Liver (tissue), 7 donors: ENCODE measurements at regions not wholly inside any gene's neighbourhood (a gene's known extent, or its start where the extent isn't known, plus 50 kb on each side); places are given as distances from the start of the nearest gene placed in this dataset.

Experiments
- DNase-seq: peaks from one replicate; pipeline ENCODE4 v3.0.0-alpha.2; 2017; ENCODE audit warnings: low spot score
- H3K27ac ChIP-seq, 2 donors: one replicate each; pipeline ENCODE4 v1.7.0; 2013; ENCODE audit warnings: inconsistent platforms in 2 of 2, low read length in 2 of 2, control low read depth in 1 of 2, low read depth in 1 of 2, mild to moderate bottlenecking in 1 of 2
- H3K27me3 ChIP-seq, 4 donors: one replicate each; pipeline versions ENCODE4 v1.6.1 to v1.7.0; 2013; ENCODE audit warnings: low read length in 3 of 4, inconsistent platforms in 1 of 4, mild to moderate bottlenecking in 1 of 4, moderate library complexity in 1 of 4; ENCODE audit not compliant: control insufficient read depth in 4 of 4, insufficient read depth in 4 of 4
- H3K36me3 ChIP-seq, 4 donors: one replicate each; pipeline versions ENCODE4 v1.6.1 to v1.7.0; 2013; ENCODE audit warnings: low read length in 3 of 4, mild to moderate bottlenecking in 3 of 4, low read depth in 1 of 4, moderate library complexity in 1 of 4; ENCODE audit not compliant: control insufficient read depth in 4 of 4, insufficient read depth in 3 of 4
- H3K4me1 ChIP-seq, 4 donors: one replicate each; pipeline versions ENCODE4 v1.6.1 to v1.7.0; 2013; ENCODE audit warnings: low read length in 3 of 4, mild to moderate bottlenecking in 3 of 4, moderate library complexity in 1 of 4; ENCODE audit not compliant: control insufficient read depth in 4 of 4, insufficient read depth in 4 of 4
- H3K4me3 ChIP-seq, 3 donors: one replicate each; pipeline versions ENCODE4 v1.6.1 to v1.7.0; 2013; ENCODE audit warnings: low read length in 3 of 3, control low read depth in 1 of 3, low read depth in 1 of 3, mild to moderate bottlenecking in 1 of 3
- H3K9ac ChIP-seq, 2 donors: one replicate each; pipeline ENCODE4 v1.7.0; 2013; ENCODE audit warnings: low read length in 2 of 2, mild to moderate bottlenecking in 2 of 2, moderate library complexity in 2 of 2, control low read depth in 1 of 2, low read depth in 1 of 2
- H3K9me3 ChIP-seq, 4 donors: one replicate each; pipeline versions ENCODE4 v1.6.1 to v1.7.0; 2013; ENCODE audit warnings: low read length in 3 of 4; ENCODE audit not compliant: control insufficient read depth in 4 of 4
- ATF3 ChIP-seq: IDR thresholded peaks from 2 replicates; pipeline ENCODE4 v1.6.1; 2016; ENCODE audit warnings: antibody characterized with exemption
- EGR1 ChIP-seq, 2 donors: IDR thresholded peaks; 2 replicates each; pipeline ENCODE4 v1.6.1; 2016 to 2018; ENCODE audit warnings: antibody characterized with exemption in 2 of 2, low read depth in 2 of 2
- FOXA1 ChIP-seq: IDR thresholded peaks from 2 replicates; pipeline ENCODE4 v1.6.1; 2016; ENCODE audit warnings: antibody characterized with exemption
- FOXA2 ChIP-seq: IDR thresholded peaks from 2 replicates; pipeline ENCODE4 v1.6.1; 2016; ENCODE audit warnings: antibody characterized with exemption
- GABPA ChIP-seq, 2 donors: IDR thresholded peaks in 1 of 2; conservative IDR thresholded peaks in 1 of 2; 2 replicates each; pipeline ENCODE4 v1.6.1; 2016; ENCODE audit warnings: antibody characterized with exemption in 2 of 2, mild to moderate bottlenecking in 1 of 2, moderate library complexity in 1 of 2
- HNF4A ChIP-seq, 2 donors: conservative IDR thresholded peaks; 2 replicates each; pipeline ENCODE4 v1.6.1; 2016; ENCODE audit warnings: antibody characterized with exemption in 2 of 2, mild to moderate bottlenecking in 2 of 2
- HNF4G ChIP-seq: IDR thresholded peaks from 2 replicates; pipeline ENCODE4 v1.6.1; 2016; ENCODE audit warnings: antibody characterized with exemption
- JUND ChIP-seq, 2 donors: IDR thresholded peaks; 2 replicates each; pipeline ENCODE4 v1.6.1; 2016; ENCODE audit warnings: antibody characterized with exemption in 2 of 2
- MAX ChIP-seq: IDR thresholded peaks from 2 replicates; pipeline ENCODE4 v1.6.1; 2016; ENCODE audit warnings: antibody characterized with exemption
- NR2F2 ChIP-seq: IDR thresholded peaks from 2 replicates; pipeline ENCODE4 v1.6.1; 2016; ENCODE audit warnings: antibody characterized with exemption
- RAD21 ChIP-seq, 2 donors: IDR thresholded peaks; 2 replicates each; pipeline ENCODE4 v1.6.1; 2016; ENCODE audit warnings: antibody characterized with exemption in 2 of 2, mild to moderate bottlenecking in 2 of 2
- REST ChIP-seq: IDR thresholded peaks from 2 replicates; pipeline ENCODE4 v1.6.1; 2016; ENCODE audit warnings: antibody characterized with exemption, mild to moderate bottlenecking
- RXRA ChIP-seq, 2 donors: IDR thresholded peaks; 2 replicates each; pipeline ENCODE4 v1.6.1; 2017 to 2018; ENCODE audit warnings: antibody characterized with exemption in 2 of 2, mild to moderate bottlenecking in 1 of 2
- SP1 ChIP-seq: IDR thresholded peaks from 2 replicates; pipeline ENCODE4 v1.6.1; 2018; ENCODE audit warnings: antibody characterized with exemption, mild to moderate bottlenecking
- TAF1 ChIP-seq: conservative IDR thresholded peaks from 2 replicates; pipeline ENCODE4 v1.6.1; 2016; ENCODE audit warnings: antibody characterized with exemption, mild to moderate bottlenecking
- YY1 ChIP-seq: IDR thresholded peaks from 2 replicates; pipeline ENCODE4 v1.6.1; 2016; ENCODE audit warnings: antibody characterized with exemption, mild to moderate bottlenecking
- ZBTB33 ChIP-seq: IDR thresholded peaks from 2 replicates; pipeline ENCODE4 v1.6.1; 2016; ENCODE audit warnings: antibody characterized with exemption
- WGBS: extraction: QIAGEN DNeasy Blood & Tissue Kit; methylation state at CpG from one replicate; pipeline ENCODE4 v1.1.7; 2013; 5-methylcytosine and 5-hydroxymethylcytosine counted together
- donor health status: healthy.
- donor health status: healthy.
- donor health status: healthy.
- donor health status: healthy.

GRCh38 chr5:8493176-8493575 is 624.2 kb downstream of the MTRR start:
- H3K4me1 ChIP-seq, result no peaks in the 10 kb centered on the region
- H3K9me3 ChIP-seq, result peaks cover 2 to 22% (median 9%) of the 10 kb centered on the region in 4 donors
- no peaks in the 10 kb centered on the region for H3K36me3 ChIP-seq
- DNase-seq, result no peak
- H3K27ac ChIP-seq, result no peak overlapping the region
- no peak overlapping the region for H3K4me3 ChIP-seq
- no peak overlapping the region for H3K9ac ChIP-seq
- peaks cover 0 to 3% (median 0%) of the 10 kb centered on the region in 4 donors for H3K27me3 ChIP-seq
- TF ChIP-seq MAX, result no peak
- TF ChIP-seq FOXA1, result no peak
- TF ChIP-seq REST, result no peak
- no peak for TF ChIP-seq EGR1 (IDR thresholded peaks at IDR 0.05; ENCODE audit: low read depth in 2 of 2)
- TF ChIP-seq TAF1, result no peak
- no peak for TF ChIP-seq JUND (IDR thresholded peaks at IDR 0.05)
- no peak for TF ChIP-seq HNF4G
- TF ChIP-seq HNF4A (conservative IDR thresholded peaks at IDR 0.05), result no peak
- no peak for TF ChIP-seq YY1
- TF ChIP-seq GABPA (IDR thresholded peaks at IDR 0.05 in 1 of 2, conservative IDR thresholded peaks at IDR 0.05 in 1 of 2), result no peak
- no peak for TF ChIP-seq NR2F2
- no peak for TF ChIP-seq FOXA2
- no peak for TF ChIP-seq ATF3
- no peak for TF ChIP-seq RAD21 (IDR thresholded peaks at IDR 0.05)

GRCh38 chr5:8500426-8500825 is 631.5 kb downstream of the MTRR start:
- Histone ChIP-seq H3K9ac (no peak overlapping the region), H3K9me3 (peaks cover 0 to 10% (median 0%) of the 10 kb centered on the region in 4 donors), H3K36me3 (no peaks in the 10 kb centered on the region), H3K4me3 (no peak overlapping the region), H3K27me3 (no peaks in the 10 kb centered on the region), H3K4me1 (no peaks in the 10 kb centered on the region), H3K27ac (no peak overlapping the region)
- 62% methylated on average over 3 of the region's 3 CpGs for WGBS
- DNase-seq, result no peak
- TF ChIP-seq GABPA (IDR thresholded peaks at IDR 0.05 in 1 of 2, conservative IDR thresholded peaks at IDR 0.05 in 1 of 2), result no peak
- no peak for TF ChIP-seq FOXA2
- no peak for TF ChIP-seq FOXA1
- TF ChIP-seq EGR1 (IDR thresholded peaks at IDR 0.05; ENCODE audit: low read depth in 2 of 2), result no peak
- TF ChIP-seq ZBTB33, result no peak
- no peak for TF ChIP-seq RAD21 (IDR thresholded peaks at IDR 0.05)
- no peak for TF ChIP-seq TAF1
- TF ChIP-seq SP1, result no peak
- TF ChIP-seq HNF4A (conservative IDR thresholded peaks at IDR 0.05), result no peak
- no peak for TF ChIP-seq REST
- no peak for TF ChIP-seq NR2F2
- TF ChIP-seq ATF3, result no peak
- no peak for TF ChIP-seq RXRA (IDR thresholded peaks at IDR 0.05)
- no peak for TF ChIP-seq YY1
